GM13977 (cell line): ENCODE measurements at regions not wholly inside any gene's neighbourhood (a gene's known extent, or its start where the extent isn't known, plus 50 kb on each side); places are given as distances from the start of the nearest gene placed in this dataset.
"Not testable (repeated sequence)": the region's sequence is repeated elsewhere in the genome, so short reads cannot be mapped to it uniquely, and the experiment has no call there.

Source experiments
- DNase-seq: peaks from one replicate; pipeline ENCODE4 v3.0.0; 2012; ENCODE audit warnings: low spot score
- CTCF ChIP-seq: IDR thresholded peaks from 2 replicates; pipeline ENCODE4 v1.5.1; 2012; ENCODE audit warnings: mild to moderate bottlenecking, control low read depth; ENCODE audit not compliant: insufficient read depth; ENCODE audit errors: extremely low read depth, missing control alignments
- in situ Hi-C: fragments of 300-500 bp; cut with MboI; formaldehyde crosslinking; loops from one replicate; pipeline ENCODE4 v1.12.0; 2022; ENCODE audit warnings: low sequenced_read_pairs, low pct_unique_long_range_greater_than_20kb, mixed read lengths, inconsistent platforms; ENCODE audit not compliant: unreplicated experiment

- in situ Hi-C loops: loop anchor here (10.0 kb wide), 1 partner anchor 123 kb away; no protein-coding TSS in a partner anchor
- no peak for DNase-seq
- no peak for TF ChIP-seq CTCF
These were observed 71.4 kb upstream of the SNX9 start for GRCh38 chr6:157751547-157752200.

GRCh38 chr6:157752879-157753278 lies 70.2 kb upstream of the SNX9 start:
- not testable (repeated sequence) for DNase-seq
- in situ Hi-C loops: loop anchor here (10.0 kb wide), 1 partner anchor 122 kb away; no protein-coding TSS in a partner anchor

GRCh38 chr6:157753291-157753690 lies 69.8 kb upstream of the SNX9 start:
- no peak for TF ChIP-seq CTCF
- in situ Hi-C loops: loop anchor here (10.0 kb wide), 1 partner anchor 122 kb away; no protein-coding TSS in a partner anchor
- no peak for DNase-seq

- in situ Hi-C loops: loop anchor here (10.0 kb wide), 1 partner anchor 121 kb away; no protein-coding TSS in a partner anchor
- DNase-seq: not testable (repeated sequence)
These were observed 69.2 kb upstream of the SNX9 start for GRCh38 chr6:157753801-157754200.

GRCh38 chr6:157754351-157754750 lies 68.7 kb upstream of the SNX9 start:
- TF ChIP-seq CTCF: no peak
- DNase-seq: no peak
- in situ Hi-C loops: loop anchor here (10.0 kb wide), 1 partner anchor 120 kb away; no protein-coding TSS in a partner anchor

GRCh38 chr6:157755032-157755745 lies 67.9 kb upstream of the SNX9 start:
- DNase-seq: no peak
- in situ Hi-C loops: loop anchor here (10.0 kb wide), 1 partner anchor 120 kb away; no protein-coding TSS in a partner anchor
- TF ChIP-seq CTCF: no peak

- no peak for DNase-seq
- TF ChIP-seq CTCF: no peak
- in situ Hi-C loops: loop anchor here (10.0 kb wide), 1 partner anchor 119 kb away; no protein-coding TSS in a partner anchor
These were observed 67.2 kb upstream of the SNX9 start for GRCh38 chr6:157755746-157756411.
